Endothelial cell of umbilical vein (primary cell): ENCODE measurements at regions not wholly inside any gene's neighbourhood (a gene's known extent, or its start where the extent isn't known, plus 50 kb on each side); places are given as distances from the start of the nearest gene placed in this dataset.

Source experiments
- EZH2 ChIP-seq: IDR thresholded peaks from 2 replicates; pipeline ENCODE4 v1.6.1; 2012; ENCODE audit warnings: borderline replicate concordance, low read depth, mild to moderate bottlenecking, moderate library complexity, low read length, inconsistent platforms; ENCODE audit not compliant: severe bottlenecking
- FOS ChIP-seq: IDR thresholded peaks from 2 replicates; pipeline ENCODE4 v1.6.1; 2011; ENCODE audit warnings: mild to moderate bottlenecking, low read length, moderate library complexity, borderline replicate concordance; ENCODE audit not compliant: insufficient read depth
- POLR2A ChIP-seq: IDR thresholded peaks from 2 replicates; pipeline ENCODE4 v1.6.1; 2012; ENCODE audit warnings: low read depth, mild to moderate bottlenecking, control low read depth, low read length
- TF ChIP-seq, protein P1 (sequence below), 2 donors: IDR thresholded peaks; 1 replicate in 1 of 2; 2 replicates in 1 of 2; pipeline ENCODE4 v1.5.1; 2011; ENCODE audit warnings: low read length in 2 of 2, mild to moderate bottlenecking in 2 of 2, moderate library complexity in 2 of 2, control low read depth in 1 of 2, inconsistent platforms in 1 of 2, low read depth in 1 of 2; ENCODE audit not compliant: insufficient read depth in 1 of 2; ENCODE audit errors: extremely low read depth in 1 of 2
- TF ChIP-seq, protein P2 (sequence below): IDR thresholded peaks from 2 replicates; pipeline ENCODE4 v1.6.1; 2011; ENCODE audit not compliant: insufficient read depth, insufficient read length

GRCh38 chr13:109670776-109671175 lies 115.6 kb downstream of the IRS2 start:
- TF ChIP-seq, protein P1, sequence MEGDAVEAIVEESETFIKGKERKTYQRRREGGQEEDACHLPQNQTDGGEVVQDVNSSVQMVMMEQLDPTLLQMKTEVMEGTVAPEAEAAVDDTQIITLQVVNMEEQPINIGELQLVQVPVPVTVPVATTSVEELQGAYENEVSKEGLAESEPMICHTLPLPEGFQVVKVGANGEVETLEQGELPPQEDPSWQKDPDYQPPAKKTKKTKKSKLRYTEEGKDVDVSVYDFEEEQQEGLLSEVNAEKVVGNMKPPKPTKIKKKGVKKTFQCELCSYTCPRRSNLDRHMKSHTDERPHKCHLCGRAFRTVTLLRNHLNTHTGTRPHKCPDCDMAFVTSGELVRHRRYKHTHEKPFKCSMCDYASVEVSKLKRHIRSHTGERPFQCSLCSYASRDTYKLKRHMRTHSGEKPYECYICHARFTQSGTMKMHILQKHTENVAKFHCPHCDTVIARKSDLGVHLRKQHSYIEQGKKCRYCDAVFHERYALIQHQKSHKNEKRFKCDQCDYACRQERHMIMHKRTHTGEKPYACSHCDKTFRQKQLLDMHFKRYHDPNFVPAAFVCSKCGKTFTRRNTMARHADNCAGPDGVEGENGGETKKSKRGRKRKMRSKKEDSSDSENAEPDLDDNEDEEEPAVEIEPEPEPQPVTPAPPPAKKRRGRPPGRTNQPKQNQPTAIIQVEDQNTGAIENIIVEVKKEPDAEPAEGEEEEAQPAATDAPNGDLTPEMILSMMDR (IDR thresholded peaks at IDR 0.05; ENCODE audit: extremely low read depth in 1 of 2, insufficient read depth in 1 of 2, low read depth in 1 of 2, low read length in 2 of 2): no peak
- TF ChIP-seq, protein P2, sequence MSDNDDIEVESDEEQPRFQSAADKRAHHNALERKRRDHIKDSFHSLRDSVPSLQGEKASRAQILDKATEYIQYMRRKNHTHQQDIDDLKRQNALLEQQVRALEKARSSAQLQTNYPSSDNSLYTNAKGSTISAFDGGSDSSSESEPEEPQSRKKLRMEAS: no peak
- TF ChIP-seq EZH2: no peak
- TF ChIP-seq POLR2A: no peak
- TF ChIP-seq FOS: no peak
